ENCODE measurements at regions not wholly inside any gene's neighbourhood (a gene's known extent, or its start where the extent isn't known, plus 50 kb on each side); places are given as distances from the start of the nearest gene placed in this dataset.

GRCh38 chr7:17534348-17534747 is 235.9 kb downstream of the AHR start:
- H3K4me3 ChIP-seq (ENCODE audit: low read depth, poor library complexity, severe bottlenecking), result no peak overlapping the region
- intact Hi-C loops (cut with DNase I; ENCODE audit: low total_unique reads), result no loop called here
- 82% methylated on average over 3 of the region's 3 CpGs for WGBS, 2 donors
- TF ChIP-seq POLR2A (IDR thresholded peaks at IDR 0.05), result no peak
- TF ChIP-seq, protein P1, sequence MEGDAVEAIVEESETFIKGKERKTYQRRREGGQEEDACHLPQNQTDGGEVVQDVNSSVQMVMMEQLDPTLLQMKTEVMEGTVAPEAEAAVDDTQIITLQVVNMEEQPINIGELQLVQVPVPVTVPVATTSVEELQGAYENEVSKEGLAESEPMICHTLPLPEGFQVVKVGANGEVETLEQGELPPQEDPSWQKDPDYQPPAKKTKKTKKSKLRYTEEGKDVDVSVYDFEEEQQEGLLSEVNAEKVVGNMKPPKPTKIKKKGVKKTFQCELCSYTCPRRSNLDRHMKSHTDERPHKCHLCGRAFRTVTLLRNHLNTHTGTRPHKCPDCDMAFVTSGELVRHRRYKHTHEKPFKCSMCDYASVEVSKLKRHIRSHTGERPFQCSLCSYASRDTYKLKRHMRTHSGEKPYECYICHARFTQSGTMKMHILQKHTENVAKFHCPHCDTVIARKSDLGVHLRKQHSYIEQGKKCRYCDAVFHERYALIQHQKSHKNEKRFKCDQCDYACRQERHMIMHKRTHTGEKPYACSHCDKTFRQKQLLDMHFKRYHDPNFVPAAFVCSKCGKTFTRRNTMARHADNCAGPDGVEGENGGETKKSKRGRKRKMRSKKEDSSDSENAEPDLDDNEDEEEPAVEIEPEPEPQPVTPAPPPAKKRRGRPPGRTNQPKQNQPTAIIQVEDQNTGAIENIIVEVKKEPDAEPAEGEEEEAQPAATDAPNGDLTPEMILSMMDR (IDR thresholded peaks at IDR 0.05), result no peak
- no peak for DNase-seq (ENCODE audit: low spot score in 2 of 2)

DNA sequence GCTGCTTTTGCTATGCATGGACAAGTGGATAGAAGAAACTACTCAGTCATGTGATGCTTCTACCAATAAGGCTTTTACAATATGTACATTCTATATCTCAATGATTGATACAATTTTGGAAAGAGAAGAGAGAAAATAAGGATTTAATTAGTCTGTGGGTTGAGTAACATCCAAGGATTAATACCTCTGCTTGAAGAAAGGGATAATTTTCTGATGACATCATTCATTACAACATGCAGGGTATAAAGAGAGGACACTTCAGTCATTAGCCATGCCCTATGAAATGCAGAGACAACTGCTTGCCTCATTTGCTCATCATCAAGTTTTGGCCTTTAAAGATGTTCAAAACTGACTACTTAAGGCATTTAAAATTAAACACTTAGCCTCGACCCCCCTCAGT is 237.3 kb downstream of the AHR start:
- no peak for DNase-seq (ENCODE audit: low spot score in 2 of 2)
- TF ChIP-seq, protein P1 (IDR thresholded peaks at IDR 0.05), result no peak
- no peak for TF ChIP-seq POLR2A (IDR thresholded peaks at IDR 0.05)
- no peak overlapping the region for H3K4me3 ChIP-seq (ENCODE audit: low read depth, poor library complexity, severe bottlenecking)
- intact Hi-C loops (cut with DNase I; ENCODE audit: low total_unique reads), result no loop called here
- WGBS, 2 donors, result 36 to 55% methylated on average over 1 of the region's 1 CpG

- no peak overlapping the region for H3K4me3 ChIP-seq (ENCODE audit: low read depth, poor library complexity, severe bottlenecking)
- 93 to 95% methylated on average over 2 of the region's 2 CpGs for WGBS, 2 donors
- intact Hi-C loops (cut with DNase I; ENCODE audit: low total_unique reads), result no loop called here
- no peak for TF ChIP-seq POLR2A (IDR thresholded peaks at IDR 0.05)
- TF ChIP-seq, protein P1 (IDR thresholded peaks at IDR 0.05), result no peak
- DNase-seq (ENCODE audit: low spot score in 2 of 2), result no peak
Observed at GRCh38 chr7:17544401-17544800, 245.9 kb downstream of the AHR start.

GRCh38 chr7:17545348-17545747 is 246.9 kb downstream of the AHR start:
- DNase-seq (ENCODE audit: low spot score in 2 of 2), result no peak
- intact Hi-C loops (cut with DNase I; ENCODE audit: low total_unique reads), result no loop called here
- no peak overlapping the region for H3K4me3 ChIP-seq (ENCODE audit: low read depth, poor library complexity, severe bottlenecking)
- TF ChIP-seq, protein P1 (IDR thresholded peaks at IDR 0.05), result no peak
- TF ChIP-seq POLR2A (IDR thresholded peaks at IDR 0.05), result no peak

DNA sequence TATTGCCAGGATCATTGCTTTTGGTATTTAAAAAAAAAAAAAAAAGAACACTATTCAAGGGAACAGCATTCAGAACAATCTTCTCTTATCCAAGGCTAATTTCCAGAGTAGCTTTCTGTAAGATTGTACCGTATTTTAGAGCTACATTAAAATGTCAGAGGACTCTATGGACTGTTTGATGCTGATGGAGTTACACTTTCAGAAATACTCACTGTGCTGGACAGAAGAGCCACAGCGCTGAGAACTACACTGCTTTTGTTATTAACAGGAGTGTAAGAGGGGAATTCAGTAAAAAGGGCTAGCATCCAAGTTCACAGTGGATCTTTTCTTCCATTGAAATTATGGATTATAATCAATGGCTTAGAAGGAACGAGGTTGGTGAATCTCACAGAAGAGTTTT is 247.7 kb downstream of the AHR start:
- 55 to 59% methylated on average over 3 of the region's 3 CpGs for WGBS, 2 donors

DNA sequence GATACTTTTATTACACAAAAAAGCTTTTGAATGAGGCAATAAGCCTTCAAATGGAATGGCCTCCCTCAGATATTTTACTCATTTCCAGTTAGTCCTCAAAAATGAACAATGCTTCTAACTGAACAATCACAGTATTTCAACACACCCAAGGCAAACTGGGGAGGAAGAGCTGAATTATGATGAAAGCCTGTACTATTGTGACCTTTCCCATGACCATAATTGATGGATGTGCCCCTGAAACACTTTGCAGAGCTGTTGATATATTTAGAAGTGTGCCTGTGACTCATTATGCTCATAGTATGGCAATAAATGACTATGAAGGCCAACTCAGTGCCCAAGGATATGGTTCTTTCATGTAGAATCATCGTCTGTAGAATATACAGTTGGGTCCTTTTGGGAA is 248.1 kb downstream of the AHR start:
- intact Hi-C loops (cut with DNase I; ENCODE audit: low total_unique reads), result no loop called here
- no peak overlapping the region for H3K4me3 ChIP-seq (ENCODE audit: low read depth, poor library complexity, severe bottlenecking)
- WGBS, 2 donors, result 63 to 75% methylated on average over 1 of the region's 1 CpG
- TF ChIP-seq, protein P1 (IDR thresholded peaks at IDR 0.05), result no peak
- no peak for DNase-seq (ENCODE audit: low spot score in 2 of 2)

More for the DNA sequence above, 247.7 kb downstream of the AHR start:
- TF ChIP-seq, protein P1 (IDR thresholded peaks at IDR 0.05), result no peak
- no peak for TF ChIP-seq POLR2A (IDR thresholded peaks at IDR 0.05)
- no peak for DNase-seq (ENCODE audit: low spot score in 2 of 2)
- intact Hi-C loops (cut with DNase I; ENCODE audit: low total_unique reads), result no loop called here
- no peak overlapping the region for H3K4me3 ChIP-seq (ENCODE audit: low read depth, poor library complexity, severe bottlenecking)
